Testis (tissue), 2 donors: ENCODE measurements at regions not wholly inside any gene's neighbourhood (a gene's known extent, or its start where the extent isn't known, plus 50 kb on each side); places are given as distances from the start of the nearest gene placed in this dataset.
"Not testable (repeated sequence)": the region's sequence is repeated elsewhere in the genome, so short reads cannot be mapped to it uniquely, and the experiment has no call there.

Experiments used
- POLR2A ChIP-seq: fragments of 450-650 bp; IDR thresholded peaks from one replicate; pipeline ENCODE4 v1.6.1; 2017; ENCODE audit warnings: antibody characterized with exemption, mild to moderate bottlenecking, moderate library complexity
- TF ChIP-seq, protein P1 (sequence below), 3 experiments: fragments of 450-650 bp in 2 of 3; fragments of 200-600 bp in 1 of 3; sonication (generic) in 1 of 3; IDR thresholded peaks; one replicate each; pipeline ENCODE4 v1.5.1; 2016 to 2019; ENCODE audit warnings: antibody characterized with exemption in 3 of 3, mild to moderate bottlenecking in 2 of 3, moderate library complexity in 1 of 3

DNA sequence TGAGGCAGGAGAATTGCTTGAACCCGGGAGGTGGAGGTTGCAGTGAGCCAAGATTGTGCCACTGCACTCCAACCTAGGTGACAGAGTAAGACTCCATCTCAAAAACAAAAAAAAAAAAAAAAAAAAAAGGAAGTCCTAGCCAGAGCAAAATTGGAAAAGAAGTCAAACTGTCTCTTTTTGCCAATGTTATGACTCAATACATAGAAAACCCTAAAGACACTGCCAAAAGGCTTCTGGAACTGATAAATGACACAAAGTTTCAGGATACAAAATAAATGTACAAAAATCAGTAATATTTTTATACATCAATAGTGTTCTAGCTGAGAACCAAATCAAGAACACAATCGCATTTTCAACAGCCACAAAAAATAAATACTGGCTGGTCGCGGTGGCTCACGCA, 82.5 kb upstream of the COL8A1 start:
- TF ChIP-seq, protein P1, sequence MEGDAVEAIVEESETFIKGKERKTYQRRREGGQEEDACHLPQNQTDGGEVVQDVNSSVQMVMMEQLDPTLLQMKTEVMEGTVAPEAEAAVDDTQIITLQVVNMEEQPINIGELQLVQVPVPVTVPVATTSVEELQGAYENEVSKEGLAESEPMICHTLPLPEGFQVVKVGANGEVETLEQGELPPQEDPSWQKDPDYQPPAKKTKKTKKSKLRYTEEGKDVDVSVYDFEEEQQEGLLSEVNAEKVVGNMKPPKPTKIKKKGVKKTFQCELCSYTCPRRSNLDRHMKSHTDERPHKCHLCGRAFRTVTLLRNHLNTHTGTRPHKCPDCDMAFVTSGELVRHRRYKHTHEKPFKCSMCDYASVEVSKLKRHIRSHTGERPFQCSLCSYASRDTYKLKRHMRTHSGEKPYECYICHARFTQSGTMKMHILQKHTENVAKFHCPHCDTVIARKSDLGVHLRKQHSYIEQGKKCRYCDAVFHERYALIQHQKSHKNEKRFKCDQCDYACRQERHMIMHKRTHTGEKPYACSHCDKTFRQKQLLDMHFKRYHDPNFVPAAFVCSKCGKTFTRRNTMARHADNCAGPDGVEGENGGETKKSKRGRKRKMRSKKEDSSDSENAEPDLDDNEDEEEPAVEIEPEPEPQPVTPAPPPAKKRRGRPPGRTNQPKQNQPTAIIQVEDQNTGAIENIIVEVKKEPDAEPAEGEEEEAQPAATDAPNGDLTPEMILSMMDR (IDR thresholded peaks at IDR 0.05): not testable (repeated sequence)
- not testable (repeated sequence) for TF ChIP-seq POLR2A
